ENCODE measurements at regions not wholly inside any gene's neighbourhood (a gene's known extent, or its start where the extent isn't known, plus 50 kb on each side); places are given as distances from the start of the nearest gene placed in this dataset.

DNA sequence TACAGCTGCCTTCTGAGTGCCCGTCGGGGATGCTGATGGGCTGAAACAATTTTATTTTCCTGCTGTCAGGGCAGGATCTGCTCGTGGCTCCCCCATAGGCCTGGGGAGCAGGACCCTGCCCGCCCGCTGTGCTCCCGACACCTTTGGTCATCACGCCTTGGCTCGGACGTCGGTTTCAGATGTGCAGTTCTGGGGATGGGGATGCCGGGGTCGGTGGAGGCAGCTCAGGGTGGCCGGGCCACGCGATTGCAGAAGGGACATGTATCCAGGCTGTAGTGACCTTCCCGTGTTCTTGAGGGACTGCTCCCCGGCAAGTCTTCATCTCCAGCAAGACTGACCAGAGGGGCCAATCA, 1150.5 kb downstream of the BRD1 start:
- H3K4me3 ChIP-seq (ENCODE audit: low read length in 2 of 2), result no peak overlapping the region
- WGBS, 2 donors (ENCODE audit: extremely low coverage in 2 of 2, insufficient read length in 2 of 2, insufficient replicate concordance in 1 of 2), result no CpG with 5 or more reads among the region's 17 CpGs
- H4K91ac ChIP-seq (ENCODE audit: low read depth, low read length, poor library complexity), result no peak overlapping the region
- H3K14ac ChIP-seq (ENCODE audit: low read length), result no peak overlapping the region
- H2BK120ac ChIP-seq (ENCODE audit: low read depth, low read length), result no peak overlapping the region
- no peak overlapping the region for H4K8ac ChIP-seq (ENCODE audit: low read depth, low read length)
- no peak overlapping the region for H3K4me2 ChIP-seq (ENCODE audit: insufficient read depth, low read length, poor library complexity, severe bottlenecking)
- no peaks in the 10 kb centered on the region for H3K36me3 ChIP-seq (replicated peaks in 1 of 2; ENCODE audit: control insufficient read depth in 2 of 2, insufficient read depth in 2 of 2, low read length in 2 of 2)
- no peak overlapping the region for H3K27ac ChIP-seq (replicated peaks; ENCODE audit: low read length)
- peaks cover 2 to 5% of the 10 kb centered on the region in 2 donors for H3K9me3 ChIP-seq (replicated peaks in 1 of 2; ENCODE audit: control insufficient read depth in 2 of 2, insufficient read depth in 1 of 2, low read depth in 1 of 2, low read length in 2 of 2)
- no peak overlapping the region for H2BK5ac ChIP-seq (ENCODE audit: low read length)
- H2AFZ ChIP-seq (ENCODE audit: low read length), result no peak overlapping the region
- no peak for DNase-seq (ENCODE audit: low spot score)
- no peaks in the 10 kb centered on the region for H3K4me1 ChIP-seq (ENCODE audit: control insufficient read depth in 2 of 2, insufficient read depth in 1 of 2, low read depth in 1 of 2, low read length in 2 of 2)
- H3K9ac ChIP-seq (ENCODE audit: low read depth, low read length, poor library complexity), result no peak overlapping the region
- no peak overlapping the region for H2BK15ac ChIP-seq (ENCODE audit: low read length)
- no peaks in the 10 kb centered on the region for H3K27me3 ChIP-seq (ENCODE audit: control insufficient read depth in 3 of 3, insufficient read depth in 3 of 3, low read depth in 1 of 3, low read length in 3 of 3)
- peak overlapping the region; percentile 19 for H3K18ac ChIP-seq (ENCODE audit: low read length)
- no peak overlapping the region for H2AK5ac ChIP-seq (ENCODE audit: low read depth, low read length)
- H3K4ac ChIP-seq (ENCODE audit: low read length), result no peak overlapping the region
- H2BK12ac ChIP-seq (ENCODE audit: low read length), result no peak overlapping the region
- no peak overlapping the region for H3K23ac ChIP-seq (ENCODE audit: low read depth, low read length, poor library complexity)
- peaks cover 2% of the 10 kb centered on the region for H3K79me1 ChIP-seq (ENCODE audit: low read depth, low read length)

DNA sequence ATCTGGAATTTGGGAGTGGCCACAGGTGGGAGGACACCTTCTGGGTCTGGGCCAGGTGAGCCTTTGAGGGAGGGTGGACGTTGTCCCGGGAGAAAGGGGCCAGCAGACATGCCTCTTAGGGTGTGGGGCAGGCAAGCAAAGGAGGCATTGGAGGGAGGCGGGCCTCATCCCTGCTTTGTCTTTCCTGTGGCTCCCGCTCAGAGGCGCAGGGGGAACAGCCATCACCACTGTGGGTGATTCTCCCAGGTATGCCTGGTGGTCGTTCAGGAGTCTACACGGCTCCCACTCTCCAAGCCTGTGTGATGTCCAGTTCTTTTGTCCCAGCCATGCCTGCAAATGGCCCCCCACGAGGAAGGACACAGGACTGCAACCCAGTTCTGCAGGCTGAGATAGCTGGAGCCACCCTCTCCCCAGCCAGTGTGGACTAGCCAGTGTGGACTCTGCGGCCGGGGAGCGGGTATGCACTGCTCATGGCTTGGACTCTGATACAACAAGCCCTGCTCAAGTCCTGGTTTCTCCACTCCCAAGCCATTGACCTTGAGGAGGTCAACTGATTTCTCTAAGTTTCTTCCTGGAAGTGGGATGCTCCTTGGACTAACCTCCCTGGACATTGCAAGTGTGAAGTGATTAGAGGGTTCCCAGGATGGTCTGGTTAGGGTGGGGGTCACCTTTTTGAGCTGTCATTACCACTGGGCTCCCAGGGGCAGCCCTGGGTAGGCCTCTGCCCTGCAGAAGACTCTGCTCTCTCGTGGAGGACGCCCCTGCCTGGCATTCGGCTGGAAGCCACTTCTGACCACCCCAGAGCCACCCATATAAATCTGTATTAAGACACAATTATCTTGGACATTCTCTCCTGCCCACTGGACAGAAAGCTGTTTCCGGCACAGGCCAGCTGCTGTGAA, 1151.2 kb downstream of the BRD1 start:
- WGBS, 2 donors (ENCODE audit: extremely low coverage in 2 of 2, insufficient read length in 2 of 2, insufficient replicate concordance in 1 of 2), result no CpG with 5 or more reads among the region's 15 CpGs
- DNase-seq (ENCODE audit: low spot score), result no peak
- peaks cover 2% of the 10 kb centered on the region for H3K79me1 ChIP-seq (ENCODE audit: low read depth, low read length)

GRCh38 chr22:48675830-48676145, 1151.9 kb downstream of the BRD1 start:
- no peak overlapping the region for H2BK15ac ChIP-seq (ENCODE audit: low read length)
- H2BK5ac ChIP-seq (ENCODE audit: low read length), result no peak overlapping the region
- no peaks in the 10 kb centered on the region for H3K4me1 ChIP-seq (ENCODE audit: control insufficient read depth in 2 of 2, insufficient read depth in 1 of 2, low read depth in 1 of 2, low read length in 2 of 2)
- H3K4me2 ChIP-seq (ENCODE audit: insufficient read depth, low read length, poor library complexity, severe bottlenecking), result no peak overlapping the region
- no peak overlapping the region for H2AK5ac ChIP-seq (ENCODE audit: low read depth, low read length)
- peaks cover 0 to 2% of the 10 kb centered on the region in 2 donors for H3K36me3 ChIP-seq (replicated peaks in 1 of 2; ENCODE audit: control insufficient read depth in 2 of 2, insufficient read depth in 2 of 2, low read length in 2 of 2)
- H3K79me1 ChIP-seq (ENCODE audit: low read depth, low read length), result peaks cover 2% of the 10 kb centered on the region
- peak overlapping the region; percentile 68 for H3K9ac ChIP-seq (ENCODE audit: low read depth, low read length, poor library complexity)
- H4K91ac ChIP-seq (ENCODE audit: low read depth, low read length, poor library complexity), result no peak overlapping the region
- H3K18ac ChIP-seq (ENCODE audit: low read length), result no peak overlapping the region
- H3K4ac ChIP-seq (ENCODE audit: low read length), result no peak overlapping the region
- no peak for DNase-seq (ENCODE audit: low spot score)
- no peak overlapping the region for H2BK12ac ChIP-seq (ENCODE audit: low read length)
- no peak overlapping the region for H3K27ac ChIP-seq (replicated peaks; ENCODE audit: low read length)
- peak overlapping the region; percentile 57 for H3K14ac ChIP-seq (ENCODE audit: low read length)
- no peak overlapping the region for H2BK120ac ChIP-seq (ENCODE audit: low read depth, low read length)
- no peaks in the 10 kb centered on the region for H3K27me3 ChIP-seq (ENCODE audit: control insufficient read depth in 3 of 3, insufficient read depth in 3 of 3, low read depth in 1 of 3, low read length in 3 of 3)
- H3K23ac ChIP-seq (ENCODE audit: low read depth, low read length, poor library complexity), result no peak overlapping the region
- WGBS, 2 donors (ENCODE audit: extremely low coverage in 2 of 2, insufficient read length in 2 of 2, insufficient replicate concordance in 1 of 2), result no CpG with 5 or more reads among the region's 4 CpGs
- H3K4me3 ChIP-seq (ENCODE audit: low read length in 2 of 2), result no peak overlapping the region
- H3K9me3 ChIP-seq (replicated peaks in 1 of 2; ENCODE audit: control insufficient read depth in 2 of 2, insufficient read depth in 1 of 2, low read depth in 1 of 2, low read length in 2 of 2), result peaks cover 2 to 12% of the 10 kb centered on the region in 2 donors
- H4K8ac ChIP-seq (ENCODE audit: low read depth, low read length), result no peak overlapping the region
- no peak overlapping the region for H2AFZ ChIP-seq (ENCODE audit: low read length)

More for the DNA sequence above, 1151.2 kb downstream of the BRD1 start:
- H3K4ac ChIP-seq (ENCODE audit: low read length), result no peak overlapping the region
- no peak overlapping the region for H2BK12ac ChIP-seq (ENCODE audit: low read length)
- H3K14ac ChIP-seq (ENCODE audit: low read length), result peak overlapping the region; percentile 57
- H2BK15ac ChIP-seq (ENCODE audit: low read length), result no peak overlapping the region
- peaks cover 2 to 9% of the 10 kb centered on the region in 2 donors for H3K9me3 ChIP-seq (replicated peaks in 1 of 2; ENCODE audit: control insufficient read depth in 2 of 2, insufficient read depth in 1 of 2, low read depth in 1 of 2, low read length in 2 of 2)
- no peak overlapping the region for H3K4me2 ChIP-seq (ENCODE audit: insufficient read depth, low read length, poor library complexity, severe bottlenecking)
- no peaks in the 10 kb centered on the region for H3K27me3 ChIP-seq (ENCODE audit: control insufficient read depth in 3 of 3, insufficient read depth in 3 of 3, low read depth in 1 of 3, low read length in 3 of 3)
- H4K8ac ChIP-seq (ENCODE audit: low read depth, low read length), result peak overlapping the region; percentile 24
- no peak overlapping the region for H3K4me3 ChIP-seq (ENCODE audit: low read length in 2 of 2)
- H2BK120ac ChIP-seq (ENCODE audit: low read depth, low read length), result no peak overlapping the region
- H3K23ac ChIP-seq (ENCODE audit: low read depth, low read length, poor library complexity), result no peak overlapping the region
- no peak overlapping the region for H4K91ac ChIP-seq (ENCODE audit: low read depth, low read length, poor library complexity)
- peaks cover 0 to 2% of the 10 kb centered on the region in 2 donors for H3K36me3 ChIP-seq (replicated peaks in 1 of 2; ENCODE audit: control insufficient read depth in 2 of 2, insufficient read depth in 2 of 2, low read length in 2 of 2)
- peak overlapping the region; percentile 1 for H3K18ac ChIP-seq (ENCODE audit: low read length)
- H2BK5ac ChIP-seq (ENCODE audit: low read length), result no peak overlapping the region
- no peak overlapping the region for H3K27ac ChIP-seq (replicated peaks; ENCODE audit: low read length)
- no peak overlapping the region for H2AFZ ChIP-seq (ENCODE audit: low read length)
- no peak overlapping the region for H2AK5ac ChIP-seq (ENCODE audit: low read depth, low read length)
- H3K4me1 ChIP-seq (ENCODE audit: control insufficient read depth in 2 of 2, insufficient read depth in 1 of 2, low read depth in 1 of 2, low read length in 2 of 2), result no peaks in the 10 kb centered on the region
- H3K9ac ChIP-seq (ENCODE audit: low read depth, low read length, poor library complexity), result no peak overlapping the region

- peaks cover 2 to 12% of the 10 kb centered on the region in 2 donors for H3K9me3 ChIP-seq (replicated peaks in 1 of 2; ENCODE audit: control insufficient read depth in 2 of 2, insufficient read depth in 1 of 2, low read depth in 1 of 2, low read length in 2 of 2)
- no peaks in the 10 kb centered on the region for H3K4me1 ChIP-seq (ENCODE audit: control insufficient read depth in 2 of 2, insufficient read depth in 1 of 2, low read depth in 1 of 2, low read length in 2 of 2)
- WGBS, 2 donors (ENCODE audit: extremely low coverage in 2 of 2, insufficient read length in 2 of 2, insufficient replicate concordance in 1 of 2), result no CpG with 5 or more reads among the region's 15 CpGs
- no peak overlapping the region for H3K4me3 ChIP-seq (ENCODE audit: low read length in 2 of 2)
- no peak overlapping the region for H4K91ac ChIP-seq (ENCODE audit: low read depth, low read length, poor library complexity)
- peak overlapping the region; percentile 68 for H3K9ac ChIP-seq (ENCODE audit: low read depth, low read length, poor library complexity)
- no peak for DNase-seq (ENCODE audit: low spot score)
- H3K18ac ChIP-seq (ENCODE audit: low read length), result no peak overlapping the region
- H3K4me2 ChIP-seq (ENCODE audit: insufficient read depth, low read length, poor library complexity, severe bottlenecking), result no peak overlapping the region
- no peak overlapping the region for H3K14ac ChIP-seq (ENCODE audit: low read length)
- no peak overlapping the region for H2BK120ac ChIP-seq (ENCODE audit: low read depth, low read length)
- H2AK5ac ChIP-seq (ENCODE audit: low read depth, low read length), result no peak overlapping the region
- H2AFZ ChIP-seq (ENCODE audit: low read length), result no peak overlapping the region
- H2BK15ac ChIP-seq (ENCODE audit: low read length), result no peak overlapping the region
- no peak overlapping the region for H3K27ac ChIP-seq (replicated peaks; ENCODE audit: low read length)
- H3K36me3 ChIP-seq (replicated peaks in 1 of 2; ENCODE audit: control insufficient read depth in 2 of 2, insufficient read depth in 2 of 2, low read length in 2 of 2), result peaks cover 0 to 2% of the 10 kb centered on the region in 2 donors
- no peak overlapping the region for H2BK12ac ChIP-seq (ENCODE audit: low read length)
- H3K27me3 ChIP-seq (ENCODE audit: control insufficient read depth in 3 of 3, insufficient read depth in 3 of 3, low read depth in 1 of 3, low read length in 3 of 3), result no peaks in the 10 kb centered on the region
- H3K23ac ChIP-seq (ENCODE audit: low read depth, low read length, poor library complexity), result no peak overlapping the region
- no peak overlapping the region for H3K4ac ChIP-seq (ENCODE audit: low read length)
- H2BK5ac ChIP-seq (ENCODE audit: low read length), result no peak overlapping the region
- H3K79me1 ChIP-seq (ENCODE audit: low read depth, low read length), result peaks cover 2% of the 10 kb centered on the region
- H4K8ac ChIP-seq (ENCODE audit: low read depth, low read length), result no peak overlapping the region
These were observed 1152.4 kb downstream of the BRD1 start for GRCh38 chr22:48675141-48675829.
